ENCODE measurements at regions not wholly inside any gene's neighbourhood (a gene's known extent, or its start where the extent isn't known, plus 50 kb on each side); places are given as distances from the start of the nearest gene placed in this dataset.
"Not testable (repeated sequence)": the region's sequence is repeated elsewhere in the genome, so short reads cannot be mapped to it uniquely, and the experiment has no call there.

GRCh38 chr11:11220786-11221185, 132.3 kb downstream of the CSNK2A3 start:
- no peak for DNase-seq (ENCODE audit: low read depth in 2 of 2)

GRCh38 chr11:11218629-11218986, 134.4 kb downstream of the CSNK2A3 start:
- no peak for DNase-seq (ENCODE audit: low read depth in 2 of 2)

- DNase-seq (ENCODE audit: low read depth in 2 of 2) = no peak
These were observed 135.0 kb downstream of the CSNK2A3 start for GRCh38 chr11:11217929-11218628.

GRCh38 chr11:11217289-11217928, 135.6 kb downstream of the CSNK2A3 start:
- DNase-seq (ENCODE audit: low read depth in 2 of 2) = no peak

- DNase-seq (ENCODE audit: low read depth in 2 of 2) = no peak
These were observed 137.1 kb downstream of the CSNK2A3 start for GRCh38 chr11:11215944-11216343.

GRCh38 chr11:11215058-11215815, 137.8 kb downstream of the CSNK2A3 start:
- DNase-seq (ENCODE audit: low read depth in 2 of 2) = no peak

DNA sequence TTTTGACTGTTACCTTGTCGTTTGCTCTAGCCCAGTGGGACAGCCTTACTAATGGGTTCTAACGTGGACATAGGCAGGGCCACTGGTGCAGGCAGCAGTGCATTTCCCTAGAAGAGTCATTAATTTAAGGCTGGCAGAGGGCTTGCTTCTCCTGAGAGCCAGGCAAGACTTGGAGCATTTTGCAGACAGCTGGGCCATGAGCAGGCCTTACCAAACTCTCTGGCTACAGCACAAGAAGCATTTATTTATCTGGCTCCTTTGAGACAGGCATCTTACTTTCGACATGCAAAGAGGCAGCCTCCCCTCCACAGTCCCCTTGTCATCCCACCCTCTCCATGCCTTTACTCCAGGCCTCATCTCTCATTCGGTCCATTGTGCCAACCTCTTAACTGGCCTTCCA, 139.9 kb downstream of the CSNK2A3 start:
- DNase-seq (ENCODE audit: low read depth in 2 of 2) = no peak

- no peak for DNase-seq (ENCODE audit: low read depth in 2 of 2)
These were observed 141.2 kb downstream of the CSNK2A3 start for GRCh38 chr11:11211888-11212287.

DNA sequence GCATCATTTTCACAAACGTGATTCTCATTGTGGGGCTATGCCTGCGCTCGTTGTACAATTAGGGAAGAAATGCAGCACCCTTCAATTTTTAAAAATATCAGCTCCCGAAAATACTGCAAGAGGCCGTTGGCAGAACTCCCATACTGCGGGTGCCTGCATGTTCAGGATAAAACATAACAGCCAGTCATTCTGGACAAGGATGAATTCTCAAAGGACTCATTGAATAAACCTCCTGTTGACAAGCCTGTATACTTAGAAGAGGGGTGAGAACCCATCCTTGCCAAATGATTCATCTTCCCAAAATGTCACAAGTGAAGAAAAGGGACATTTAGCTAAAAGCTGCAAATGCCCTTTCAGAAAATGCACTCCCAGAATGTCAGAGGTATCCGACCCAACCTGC, 141.9 kb downstream of the CSNK2A3 start:
- no peak for DNase-seq (ENCODE audit: low read depth in 2 of 2)

DNA sequence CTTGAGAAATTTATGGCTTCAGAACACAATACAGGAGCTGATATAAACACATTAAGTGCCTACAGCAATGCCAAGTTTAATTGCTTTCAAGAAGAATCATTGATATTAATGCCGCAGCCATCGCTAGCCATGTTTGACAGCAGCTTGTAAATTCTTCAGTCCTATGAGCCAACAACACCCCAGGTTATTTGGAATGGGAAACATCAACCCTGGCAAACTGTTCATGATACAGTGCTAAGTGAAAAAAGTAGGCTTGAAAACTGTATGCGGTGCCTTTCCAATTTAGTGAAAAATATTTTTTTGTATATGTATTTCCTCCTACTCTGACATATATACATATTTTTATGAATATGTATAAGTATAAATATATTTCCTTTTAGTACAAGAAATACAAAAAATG, 142.6 kb downstream of the CSNK2A3 start:
- DNase-seq (ENCODE audit: low read depth in 2 of 2) = no peak

DNA sequence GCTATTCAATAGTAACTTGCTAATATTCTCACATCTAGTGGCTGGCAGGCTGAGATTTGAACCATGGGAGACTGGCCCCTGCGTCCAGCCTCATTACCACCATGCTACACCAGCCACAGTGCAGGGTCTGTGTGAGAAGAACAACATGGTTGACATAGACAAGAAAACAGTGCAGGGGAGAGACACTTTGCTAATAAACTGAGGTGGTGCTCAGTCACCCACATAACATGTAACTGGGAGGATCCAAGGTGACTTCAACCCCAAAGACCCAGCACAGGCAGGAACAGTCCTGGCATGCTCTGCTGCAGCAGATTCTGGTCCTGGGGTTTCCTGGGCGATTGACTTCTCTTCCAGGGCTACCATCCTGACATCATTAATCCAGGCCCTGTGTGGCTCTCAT, 143.1 kb downstream of the CSNK2A3 start:
- no peak for DNase-seq (ENCODE audit: low read depth in 2 of 2)

- no peak for DNase-seq (ENCODE audit: low read depth in 2 of 2)
These were observed 144.1 kb downstream of the CSNK2A3 start for GRCh38 chr11:11208994-11209393.

DNA sequence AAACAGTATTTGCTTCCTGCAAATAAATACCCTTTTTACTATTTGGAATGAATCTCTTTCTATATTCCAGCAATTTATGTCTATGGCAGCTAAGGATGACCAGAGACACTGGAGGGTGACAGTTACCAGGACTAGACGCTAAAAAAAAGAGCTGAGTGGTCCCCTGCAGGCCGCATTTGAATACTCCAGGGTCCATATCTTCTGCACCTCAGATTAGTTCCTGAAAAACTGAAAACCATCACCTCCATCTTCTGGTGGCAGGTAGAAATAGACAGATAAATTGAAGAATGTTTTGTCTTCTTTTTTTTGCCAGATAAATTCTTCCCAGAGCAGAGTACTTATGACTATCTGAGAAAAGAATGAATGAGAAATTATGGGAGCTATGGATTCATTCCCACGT, 145.6 kb downstream of the CSNK2A3 start:
- no peak for DNase-seq (ENCODE audit: low read depth in 2 of 2)

DNA sequence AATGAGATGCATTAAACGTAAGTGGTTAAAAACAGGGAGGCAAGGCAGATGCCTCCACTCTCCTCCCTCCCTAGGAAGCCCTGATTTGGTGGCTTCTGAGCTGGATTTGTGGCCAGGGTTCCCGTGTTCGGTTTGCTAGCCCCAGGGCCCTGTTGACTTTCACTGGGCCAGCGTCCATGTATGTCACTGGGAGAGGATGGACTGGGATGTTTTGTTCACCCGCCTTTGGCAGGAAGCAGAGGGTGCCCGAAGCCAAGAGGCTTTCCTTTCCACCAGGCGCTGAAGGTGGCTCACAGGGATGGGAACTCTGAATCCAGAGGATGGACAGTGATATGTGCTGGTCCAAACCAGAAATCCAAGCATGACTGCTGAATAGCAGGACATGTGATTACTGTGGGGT, 146.6 kb downstream of the CSNK2A3 start:
- DNase-seq (ENCODE audit: low read depth in 2 of 2) = no peak

- no peak for DNase-seq (ENCODE audit: low read depth in 2 of 2)
These were observed 150.2 kb downstream of the CSNK2A3 start for GRCh38 chr11:11202885-11203284.

- not testable (repeated sequence) for DNase-seq (ENCODE audit: low read depth in 2 of 2)
These were observed 151.7 kb downstream of the CSNK2A3 start for GRCh38 chr11:11201302-11201701.

DNA sequence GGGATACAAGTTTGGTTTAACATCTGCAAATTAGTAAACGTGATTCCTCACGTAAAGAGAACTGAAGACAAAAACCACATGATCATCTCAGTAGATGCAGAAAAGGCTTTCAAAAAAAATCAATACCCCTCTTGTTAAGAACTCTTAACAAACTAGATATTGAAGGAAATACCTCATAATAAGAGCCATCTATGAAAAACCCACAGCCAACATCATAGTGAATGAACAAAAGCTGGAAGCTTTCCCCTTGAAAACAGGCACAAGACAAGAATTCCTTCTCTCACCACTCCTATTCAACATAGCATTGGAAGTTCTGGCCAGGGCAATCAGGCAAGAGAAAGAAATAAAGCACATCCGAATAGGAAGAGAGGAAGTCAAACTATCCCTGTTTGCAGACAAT, 160.5 kb downstream of the CSNK2A3 start:
- DNase-seq (ENCODE audit: low read depth in 2 of 2) = no peak

- no peak for DNase-seq (ENCODE audit: low read depth in 2 of 2)
These were observed 163.5 kb downstream of the CSNK2A3 start for GRCh38 chr11:11189506-11189905.

DNA sequence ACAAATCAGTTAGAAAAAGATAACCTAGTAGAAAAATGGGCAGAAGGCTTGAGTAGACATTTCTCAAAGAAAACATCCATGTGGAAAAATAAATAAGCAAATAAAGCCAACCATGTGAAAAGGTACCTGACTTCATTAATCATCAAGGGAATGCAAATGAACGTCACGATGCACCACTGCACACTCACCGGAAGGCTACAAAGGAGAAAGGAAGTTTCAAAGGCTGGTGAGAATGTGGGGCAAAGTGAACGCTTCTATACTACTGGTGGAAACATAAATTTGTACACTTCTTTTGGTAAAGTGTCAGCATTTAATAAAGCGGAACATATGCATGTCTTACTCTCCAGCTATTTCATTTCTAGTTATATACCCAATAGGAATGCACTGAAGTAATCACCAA, 166.8 kb downstream of the CSNK2A3 start:
- no peak for DNase-seq (ENCODE audit: low read depth in 2 of 2)

DNA sequence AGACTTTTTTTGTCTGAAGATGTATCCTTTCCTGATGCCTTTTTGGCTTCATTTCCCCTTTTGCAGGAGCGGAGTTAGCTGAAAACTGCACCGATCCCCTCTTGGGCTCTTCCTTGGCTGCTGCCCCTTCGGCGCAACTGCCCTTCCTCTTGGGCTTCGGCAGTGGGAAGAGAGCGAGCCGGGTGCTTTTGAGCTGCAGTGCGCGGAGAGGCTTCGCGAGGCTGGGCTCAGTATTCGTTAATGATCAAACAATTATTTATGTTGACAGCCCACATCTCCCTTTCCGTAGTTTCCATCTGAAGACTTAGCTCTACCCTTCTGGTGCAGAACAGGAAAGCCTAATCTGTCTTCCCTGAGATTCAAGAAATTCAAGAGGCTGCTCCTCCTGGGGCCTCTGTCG, 170.8 kb downstream of the CSNK2A3 start:
- DNase-seq (ENCODE audit: low read depth in 2 of 2) = no peak

- peak; percentile 42 to 45 for DNase-seq (ENCODE audit: low read depth in 2 of 2)
These were observed 174.1 kb downstream of the CSNK2A3 start for GRCh38 chr11:11178671-11179638.
